Peyer's patch (tissue), 4 donors: ENCODE measurements at regions not wholly inside any gene's neighbourhood (a gene's known extent, or its start where the extent isn't known, plus 50 kb on each side); places are given as distances from the start of the nearest gene placed in this dataset.

ENCODE experiments used
- POLR2A ChIP-seq, 2 donors: fragments of 450-650 bp; IDR thresholded peaks; one replicate each; pipeline ENCODE4 v1.5.1; 2017; ENCODE audit warnings: antibody characterized with exemption in 2 of 2, mild to moderate bottlenecking in 2 of 2, moderate library complexity in 2 of 2
- TF ChIP-seq, protein P1 (sequence below), 6 experiments: fragments of 450-650 bp in 4 of 6; fragments of 200-600 bp in 2 of 6; sonication (generic) in 1 of 6; IDR thresholded peaks; one replicate each; pipeline ENCODE4 v1.5.1; 2017 to 2019; ENCODE audit warnings: antibody characterized with exemption in 6 of 6, mild to moderate bottlenecking in 3 of 6, moderate library complexity in 1 of 6

DNA sequence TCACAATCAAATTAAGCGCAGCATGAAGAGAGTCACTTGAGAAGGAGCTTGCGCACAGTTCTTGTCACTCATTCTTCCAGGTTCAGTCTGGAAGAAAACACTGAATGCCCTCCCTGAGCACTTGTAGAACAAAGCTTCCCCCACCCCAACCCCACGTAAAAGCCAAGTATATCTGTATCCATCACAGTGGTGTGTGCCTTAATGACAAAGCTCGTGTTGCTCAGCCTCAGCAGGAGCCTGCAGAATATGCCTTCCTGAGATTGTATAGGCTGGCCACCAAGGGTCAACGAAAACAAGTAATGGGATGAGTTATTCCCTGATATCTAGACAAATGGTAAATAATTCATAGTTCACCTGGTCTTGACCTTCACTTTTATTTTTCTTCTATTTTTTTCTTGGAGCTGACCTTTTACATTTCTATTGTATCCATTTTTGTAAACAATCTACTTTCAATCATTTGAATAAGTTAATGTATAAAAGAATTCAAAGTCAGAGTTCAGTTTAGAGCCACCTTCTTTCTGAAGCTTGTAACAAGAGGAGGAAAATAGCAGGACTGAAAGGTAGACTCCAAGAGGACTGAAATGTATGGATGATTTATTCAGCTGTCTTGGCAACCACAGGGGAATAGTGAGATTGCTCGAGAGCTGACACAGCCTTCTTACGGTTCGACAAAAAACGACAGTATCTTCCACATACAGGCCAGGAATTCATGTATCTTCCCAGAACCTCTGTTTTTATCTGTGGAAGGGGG is 405.5 kb upstream of the TPM1 start:
- TF ChIP-seq, protein P1, sequence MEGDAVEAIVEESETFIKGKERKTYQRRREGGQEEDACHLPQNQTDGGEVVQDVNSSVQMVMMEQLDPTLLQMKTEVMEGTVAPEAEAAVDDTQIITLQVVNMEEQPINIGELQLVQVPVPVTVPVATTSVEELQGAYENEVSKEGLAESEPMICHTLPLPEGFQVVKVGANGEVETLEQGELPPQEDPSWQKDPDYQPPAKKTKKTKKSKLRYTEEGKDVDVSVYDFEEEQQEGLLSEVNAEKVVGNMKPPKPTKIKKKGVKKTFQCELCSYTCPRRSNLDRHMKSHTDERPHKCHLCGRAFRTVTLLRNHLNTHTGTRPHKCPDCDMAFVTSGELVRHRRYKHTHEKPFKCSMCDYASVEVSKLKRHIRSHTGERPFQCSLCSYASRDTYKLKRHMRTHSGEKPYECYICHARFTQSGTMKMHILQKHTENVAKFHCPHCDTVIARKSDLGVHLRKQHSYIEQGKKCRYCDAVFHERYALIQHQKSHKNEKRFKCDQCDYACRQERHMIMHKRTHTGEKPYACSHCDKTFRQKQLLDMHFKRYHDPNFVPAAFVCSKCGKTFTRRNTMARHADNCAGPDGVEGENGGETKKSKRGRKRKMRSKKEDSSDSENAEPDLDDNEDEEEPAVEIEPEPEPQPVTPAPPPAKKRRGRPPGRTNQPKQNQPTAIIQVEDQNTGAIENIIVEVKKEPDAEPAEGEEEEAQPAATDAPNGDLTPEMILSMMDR (IDR thresholded peaks at IDR 0.05): no peak
- TF ChIP-seq POLR2A (IDR thresholded peaks at IDR 0.05): no peak
